ENCODE measurements at regions not wholly inside any gene's neighbourhood (a gene's known extent, or its start where the extent isn't known, plus 50 kb on each side); places are given as distances from the start of the nearest gene placed in this dataset.

- Mint-ChIP-seq H3K9me3 (no peaks in the 10 kb centered on the region), H3K36me3 (ENCODE audit: low read depth) (no peaks in the 10 kb centered on the region), H3K27ac (no peak overlapping the region), H3K27me3 (no peaks in the 10 kb centered on the region), H3K4me1 (no peaks in the 10 kb centered on the region), H3K4me3 (no peak overlapping the region)
- POLR2A ChIA-PET = no interaction called here
- intact Hi-C loops (cut with micrococcal nuclease) = no loop called here
- CTCF ChIA-PET = no interaction called here
- DNase-seq = no peak
- TF ChIP-seq CTCF (IDR thresholded peaks at IDR 0.05) = no peak
- ATAC-seq (ENCODE audit: low read depth) = no peak
Observed at GRCh38 chr6:120407696-120408095, 926.6 kb downstream of the TBC1D32 start.

- Mint-ChIP-seq H3K27me3 (no peaks in the 10 kb centered on the region), H3K36me3 (ENCODE audit: low read depth) (no peaks in the 10 kb centered on the region), H3K4me1 (no peaks in the 10 kb centered on the region), H3K9me3 (no peaks in the 10 kb centered on the region), H3K4me3 (no peak overlapping the region), H3K27ac (no peak overlapping the region)
- CTCF ChIA-PET = no interaction called here
- DNase-seq (no peak), ATAC-seq (ENCODE audit: low read depth) (no peak)
- POLR2A ChIA-PET = no interaction called here
- no peak for TF ChIP-seq CTCF (IDR thresholded peaks at IDR 0.05)
- intact Hi-C loops (cut with micrococcal nuclease) = no loop called here
Observed at GRCh38 chr6:120405947-120406346, 928.3 kb downstream of the TBC1D32 start.

- no peak for TF ChIP-seq CTCF (IDR thresholded peaks at IDR 0.05)
- H3K36me3 Mint-ChIP-seq (ENCODE audit: low read depth) = no peaks in the 10 kb centered on the region
- CTCF ChIA-PET = no interaction called here
Observed at GRCh38 chr6:120395784-120396183, 938.5 kb downstream of the TBC1D32 start.

GRCh38 chr6:120395330-120395729 lies 939.0 kb downstream of the TBC1D32 start:
- H3K4me1 Mint-ChIP-seq = no peaks in the 10 kb centered on the region
- no peak for TF ChIP-seq CTCF (IDR thresholded peaks at IDR 0.05)
- no peak overlapping the region for H3K27ac Mint-ChIP-seq
- POLR2A ChIA-PET = no interaction called here
- DNase-seq (no peak), ATAC-seq (ENCODE audit: low read depth) (no peak)
- CTCF ChIA-PET = no interaction called here
- no peak overlapping the region for H3K4me3 Mint-ChIP-seq
- H3K9me3 Mint-ChIP-seq = peaks cover 4% of the 10 kb centered on the region
- intact Hi-C loops (cut with micrococcal nuclease) = no loop called here
- peaks cover 1% of the 10 kb centered on the region for H3K27me3 Mint-ChIP-seq
- H3K36me3 Mint-ChIP-seq (ENCODE audit: low read depth) = no peaks in the 10 kb centered on the region

More at GRCh38 chr6:120395784-120396183, 938.5 kb downstream of the TBC1D32 start:
- ATAC-seq (ENCODE audit: low read depth) = no peak
- no peaks in the 10 kb centered on the region for H3K4me1 Mint-ChIP-seq
- no peak overlapping the region for H3K27ac Mint-ChIP-seq
- intact Hi-C loops (cut with micrococcal nuclease) = no loop called here
- POLR2A ChIA-PET = no interaction called here
- no peaks in the 10 kb centered on the region for H3K27me3 Mint-ChIP-seq
- DNase-seq = no peak
- peaks cover 4% of the 10 kb centered on the region for H3K9me3 Mint-ChIP-seq
- H3K4me3 Mint-ChIP-seq = no peak overlapping the region

GRCh38 chr6:120392941-120393340 lies 941.3 kb downstream of the TBC1D32 start:
- intact Hi-C loops (cut with micrococcal nuclease) = no loop called here
- Mint-ChIP-seq H3K27ac (no peak overlapping the region), H3K27me3 (peaks cover 3% of the 10 kb centered on the region), H3K4me3 (no peak overlapping the region), H3K4me1 (no peaks in the 10 kb centered on the region), H3K9me3 (peaks cover 2% of the 10 kb centered on the region), H3K36me3 (ENCODE audit: low read depth) (no peaks in the 10 kb centered on the region)
- DNase-seq (no peak), ATAC-seq (ENCODE audit: low read depth) (no peak)
- ChIA-PET POLR2A (no interaction called here), CTCF (no interaction called here)
- no peak for TF ChIP-seq CTCF (IDR thresholded peaks at IDR 0.05)
